ENCODE measurements at regions not wholly inside any gene's neighbourhood (a gene's known extent, or its start where the extent isn't known, plus 50 kb on each side); places are given as distances from the start of the nearest gene placed in this dataset.
A peak's percentile ranks its signal among the peaks of the same experiment; 100 is the strongest.

GRCh38 chr3:28590216-28590615, 241.6 kb upstream of the AZI2 start:
- no peak overlapping the region for H3K4me3 ChIP-seq (ENCODE audit: low read depth, low read length)
- no peak for DNase-seq (ENCODE audit: low read depth)
- TF ChIP-seq MYC (IDR thresholded peaks at IDR 0.05; ENCODE audit: low read depth, low read length): no peak
- TF ChIP-seq MAX (IDR thresholded peaks at IDR 0.05; ENCODE audit: low read depth, low read length): 0 out of 2 replicates have a peak, but pooled peaks have one; percentile 4

DNA sequence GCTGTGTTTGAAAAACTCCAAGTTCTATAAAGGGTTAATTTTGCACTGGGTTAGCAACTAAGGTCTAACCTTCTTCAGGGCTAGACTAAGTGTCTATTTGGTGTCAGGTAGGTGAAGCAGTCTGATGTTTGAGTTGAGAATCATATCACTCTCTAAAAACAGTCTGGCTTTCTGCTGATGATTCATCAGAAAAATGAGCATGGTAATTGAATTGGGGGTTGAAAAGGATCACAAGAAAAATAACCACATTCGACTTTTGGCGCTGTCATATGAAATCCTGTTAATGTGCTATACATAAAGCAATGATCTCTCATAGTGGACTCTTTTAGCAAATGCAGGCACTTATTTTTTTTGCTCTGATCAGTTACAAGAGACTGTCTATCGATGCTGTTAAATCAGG, 242.2 kb upstream of the AZI2 start:
- no peak for DNase-seq (ENCODE audit: low read depth)
- H3K4me3 ChIP-seq (ENCODE audit: low read depth, low read length): no peak overlapping the region
- TF ChIP-seq MYC (IDR thresholded peaks at IDR 0.05; ENCODE audit: low read depth, low read length) (no peak), CTCF (IDR thresholded peaks at IDR 0.05; ENCODE audit: low read depth, low read length) (no peak), POLR2A (IDR thresholded peaks at IDR 0.05; ENCODE audit: extremely low read depth, insufficient read length) (no peak), MAX (IDR thresholded peaks at IDR 0.05; ENCODE audit: low read depth, low read length) (no peak)

GRCh38 chr3:28595372-28595771, 246.7 kb upstream of the AZI2 start:
- no peak for TF ChIP-seq MAX (IDR thresholded peaks at IDR 0.05; ENCODE audit: low read depth, low read length)
- no peak for TF ChIP-seq POLR2A (IDR thresholded peaks at IDR 0.05; ENCODE audit: extremely low read depth, insufficient read length)
- no peak for TF ChIP-seq CTCF (IDR thresholded peaks at IDR 0.05; ENCODE audit: low read depth, low read length)
- TF ChIP-seq MYC (IDR thresholded peaks at IDR 0.05; ENCODE audit: low read depth, low read length): no peak
- no peak overlapping the region for H3K4me3 ChIP-seq (ENCODE audit: low read depth, low read length)
- no peak for DNase-seq (ENCODE audit: low read depth)

- no peak for DNase-seq (ENCODE audit: low read depth)
- no peak overlapping the region for H3K4me3 ChIP-seq (ENCODE audit: low read depth, low read length)
- TF ChIP-seq CTCF (IDR thresholded peaks at IDR 0.05; ENCODE audit: low read depth, low read length) (no peak), POLR2A (IDR thresholded peaks at IDR 0.05; ENCODE audit: extremely low read depth, insufficient read length) (no peak), MYC (IDR thresholded peaks at IDR 0.05; ENCODE audit: low read depth, low read length) (no peak)
Observed at GRCh38 chr3:28597452-28597851, 248.8 kb upstream of the AZI2 start.

DNA sequence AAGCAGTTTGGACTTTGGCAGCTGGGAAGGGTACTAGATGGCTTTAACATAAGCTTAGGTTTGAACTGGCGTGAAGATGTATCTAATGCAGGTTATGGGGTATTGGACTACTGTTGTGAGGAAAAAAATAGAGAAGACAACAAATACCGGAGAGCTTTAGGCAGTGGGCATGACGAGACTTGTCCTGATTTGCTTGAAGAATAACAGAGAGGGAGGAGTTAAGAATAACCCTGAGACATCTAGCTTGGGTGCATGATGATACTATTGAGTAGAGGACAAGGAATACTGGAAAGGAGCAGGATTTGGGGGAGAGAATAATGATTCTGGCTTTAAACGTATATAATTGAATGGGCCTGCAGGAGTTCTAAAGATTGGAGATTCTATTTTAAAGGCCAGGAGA, 249.5 kb upstream of the AZI2 start:
- TF ChIP-seq MYC (IDR thresholded peaks at IDR 0.05; ENCODE audit: low read depth, low read length): no peak
- no peak for TF ChIP-seq POLR2A (IDR thresholded peaks at IDR 0.05; ENCODE audit: extremely low read depth, insufficient read length)
- no peak for TF ChIP-seq MAX (IDR thresholded peaks at IDR 0.05; ENCODE audit: low read depth, low read length)
- no peak for TF ChIP-seq CTCF (IDR thresholded peaks at IDR 0.05; ENCODE audit: low read depth, low read length)
- no peak for DNase-seq (ENCODE audit: low read depth)

DNA sequence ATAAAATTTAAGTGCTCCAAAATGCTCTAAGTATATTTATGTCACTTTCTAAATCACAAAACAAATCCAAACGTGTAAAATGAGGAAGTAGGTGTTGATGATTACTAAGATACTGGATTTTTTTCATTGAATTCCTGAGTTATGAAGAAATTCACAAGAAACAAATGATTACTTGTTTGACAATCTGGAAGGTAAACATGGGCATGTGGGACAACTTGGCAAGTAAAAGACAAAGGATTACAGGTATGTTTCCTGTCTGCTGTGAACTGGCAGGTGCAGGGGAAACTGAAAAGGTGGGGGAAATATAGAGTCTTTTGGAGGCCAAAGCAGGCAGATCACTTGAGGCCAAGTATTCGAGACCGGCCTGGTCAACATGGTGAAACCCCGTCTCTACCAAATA, 252.7 kb upstream of the AZI2 start:
- DNase-seq (ENCODE audit: low read depth): no peak
- no peak for TF ChIP-seq MYC (IDR thresholded peaks at IDR 0.05; ENCODE audit: low read depth, low read length)
- no peak overlapping the region for H3K4me3 ChIP-seq (ENCODE audit: low read depth, low read length)

More for the DNA sequence above, 249.5 kb upstream of the AZI2 start:
- H3K4me3 ChIP-seq (ENCODE audit: low read depth, low read length): no peak overlapping the region

GRCh38 chr3:28606283-28606682, 257.7 kb upstream of the AZI2 start:
- no peak overlapping the region for H3K4me3 ChIP-seq (ENCODE audit: low read depth, low read length)
- DNase-seq (ENCODE audit: low read depth): no peak
- TF ChIP-seq MYC (IDR thresholded peaks at IDR 0.05; ENCODE audit: low read depth, low read length): no peak
- TF ChIP-seq CTCF (IDR thresholded peaks at IDR 0.05; ENCODE audit: low read depth, low read length): no peak
- TF ChIP-seq POLR2A (IDR thresholded peaks at IDR 0.05; ENCODE audit: extremely low read depth, insufficient read length): no peak
- no peak for TF ChIP-seq MAX (IDR thresholded peaks at IDR 0.05; ENCODE audit: low read depth, low read length)
